Esophagus muscularis mucosa (tissue), 4 donors: ENCODE measurements at regions not wholly inside any gene's neighbourhood (a gene's known extent, or its start where the extent isn't known, plus 50 kb on each side); places are given as distances from the start of the nearest gene placed in this dataset.

Experiments used
- DNase-seq: peaks from one replicate; pipeline ENCODE4 v3.0.0-alpha.2; 2017; ENCODE audit errors: extremely low spot score
- H3K27ac ChIP-seq, 4 donors: fragments of 200-600 bp; sonication (generic); replicated peaks in 1 of 4; 1 replicate in 3 of 4; 2 replicates in 1 of 4; pipeline ENCODE4 v1.5.1; 2016 to 2019; ENCODE audit warnings: mild to moderate bottlenecking in 1 of 4
- H3K27me3 ChIP-seq, 4 donors: fragments of 200-600 bp; sonication (generic); one replicate each; pipeline versions ENCODE4 v1.5.1 to v1.6.0; 2016 to 2019
- H3K36me3 ChIP-seq, 4 donors: fragments of 200-600 bp; sonication (generic); one replicate each; pipeline ENCODE4 v1.5.1; 2016 to 2019
- H3K4me1 ChIP-seq, 4 donors: fragments of 200-600 bp; sonication (generic); one replicate each; pipeline ENCODE4 v1.5.1; 2016 to 2019
- H3K4me3 ChIP-seq, 4 donors: fragments of 200-600 bp; sonication (generic); 1 replicate in 2 of 4; 2 replicates in 2 of 4; pipeline ENCODE4 v1.5.1; 2016 to 2019; ENCODE audit warnings: mild to moderate bottlenecking in 4 of 4, moderate library complexity in 1 of 4
- H3K9me3 ChIP-seq, 4 donors: fragments of 200-600 bp; sonication (generic); 1 replicate in 3 of 4; 2 replicates in 1 of 4; pipeline ENCODE4 v1.5.1; 2016 to 2019
- CTCF ChIP-seq, 3 experiments: fragments of 200-600 bp in 2 of 3; fragments of 450-650 bp in 1 of 3; sonication (generic) in 2 of 3; IDR thresholded peaks; one replicate each; pipeline ENCODE4 v1.5.1; 2017 to 2019; ENCODE audit warnings: antibody characterized with exemption in 3 of 3, mild to moderate bottlenecking in 2 of 3, moderate library complexity in 1 of 3
- EP300 ChIP-seq: sonication (generic); formaldehyde crosslinking; IDR thresholded peaks from one replicate; pipeline ENCODE4 v1.6.1; 2017; ENCODE audit warnings: antibody characterized with exemption
- POLR2A ChIP-seq: fragments of 450-650 bp; IDR thresholded peaks from one replicate; pipeline ENCODE4 v1.6.1; 2017; ENCODE audit warnings: antibody characterized with exemption, moderate library complexity, mild to moderate bottlenecking, low read depth
- POLR2AphosphoS5 ChIP-seq, 2 donors: sonication (generic); formaldehyde crosslinking; IDR thresholded peaks; one replicate each; pipeline ENCODE4 v1.6.1; 2017; ENCODE audit warnings: antibody characterized with exemption in 2 of 2
- WGBS: methylation state at CpG from one replicate; pipeline ENCODE4 v1.1.5; 2018; 5-methylcytosine and 5-hydroxymethylcytosine counted together
- intact Hi-C: fragments of 100-400 bp; cut with DNase I; formaldehyde crosslinking; loops from one replicate; pipeline ENCODE4 v1.15.1; 2023

GRCh38 chr15:38614621-38615020 lies 50.0 kb upstream of the RASGRP1 start:
- Histone ChIP-seq H3K9me3 (no peaks in the 10 kb centered on the region), H3K27me3 (peaks cover 0 to under 1% (median 0%) of the 10 kb centered on the region in 4 donors), H3K4me3 (no peak overlapping the region), H3K27ac (no peak overlapping the region), H3K36me3 (no peaks in the 10 kb centered on the region), H3K4me1 (no peaks in the 10 kb centered on the region)
- intact Hi-C loops = no loop called here
- WGBS = 100% methylated on average over 1 of the region's 1 CpG
- no peak for TF ChIP-seq EP300
- no peak for DNase-seq

GRCh38 chr15:38617831-38618230 lies 53.2 kb upstream of the RASGRP1 start:
- DNase-seq = no peak
- Histone ChIP-seq H3K27me3 (peaks cover 0 to 9% (median 0%) of the 10 kb centered on the region in 4 donors), H3K36me3 (no peaks in the 10 kb centered on the region), H3K4me3 (no peak overlapping the region), H3K9me3 (no peaks in the 10 kb centered on the region), H3K4me1 (no peaks in the 10 kb centered on the region), H3K27ac (no peak overlapping the region)
- intact Hi-C loops = no loop called here
- WGBS = 87% methylated on average over 2 of the region's 2 CpGs
- TF ChIP-seq EP300 (no peak), CTCF (IDR thresholded peaks at IDR 0.05) (no peak), POLR2A (no peak), POLR2AphosphoS5 (IDR thresholded peaks at IDR 0.05) (no peak)

DNA sequence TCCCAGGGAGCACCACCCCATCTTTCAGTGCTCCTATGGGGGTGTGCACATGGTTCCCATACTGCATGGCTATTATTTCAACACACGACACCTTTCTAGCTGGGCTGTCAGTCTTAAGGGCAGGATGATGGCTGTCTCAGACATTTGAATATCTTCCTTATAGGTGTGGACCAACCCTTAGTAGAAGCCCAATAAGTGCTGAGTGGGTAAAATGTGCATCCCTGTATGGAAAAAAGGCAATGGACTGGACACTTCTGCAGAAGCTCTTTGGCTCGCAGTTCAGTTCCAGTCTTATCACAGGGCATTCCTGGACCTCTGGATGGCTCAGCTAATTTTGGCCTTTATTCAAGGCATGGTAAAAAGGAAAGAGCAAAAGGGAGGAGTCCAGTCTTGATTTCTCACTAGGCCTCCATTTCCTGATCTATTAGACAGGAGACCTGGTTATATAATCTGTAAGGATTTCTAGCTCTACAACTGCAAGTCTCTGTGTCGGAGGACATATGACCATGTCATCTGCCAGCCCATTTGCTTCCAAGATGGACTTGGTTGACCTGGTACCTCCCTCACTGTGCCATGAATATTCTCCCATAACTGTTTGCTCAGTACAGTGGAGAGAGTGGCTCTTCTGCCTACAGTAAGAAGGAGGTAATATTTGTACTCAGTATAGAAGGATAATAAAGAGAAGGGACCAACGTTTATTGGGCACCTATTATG lies 53.8 kb upstream of the RASGRP1 start:
- intact Hi-C loops = no loop called here
- 92% methylated on average over 4 of the region's 4 CpGs for WGBS
- TF ChIP-seq EP300 (no peak), POLR2AphosphoS5 (IDR thresholded peaks at IDR 0.05) (no peak), CTCF (IDR thresholded peaks at IDR 0.05) (no peak), POLR2A (no peak)
- H3K4me1 ChIP-seq = no peaks in the 10 kb centered on the region
- H3K4me3 ChIP-seq = no peak overlapping the region
- H3K9me3 ChIP-seq = no peaks in the 10 kb centered on the region
- H3K36me3 ChIP-seq = no peaks in the 10 kb centered on the region
- H3K27me3 ChIP-seq = peaks cover 0 to 9% (median 0%) of the 10 kb centered on the region in 4 donors
- DNase-seq = no peak
- no peak overlapping the region for H3K27ac ChIP-seq

GRCh38 chr15:38620098-38620497 lies 55.5 kb upstream of the RASGRP1 start:
- no peak overlapping the region for H3K27ac ChIP-seq
- WGBS = 89% methylated on average over 2 of the region's 2 CpGs
- no peaks in the 10 kb centered on the region for H3K36me3 ChIP-seq
- H3K4me1 ChIP-seq = no peaks in the 10 kb centered on the region
- H3K4me3 ChIP-seq = no peak overlapping the region
- intact Hi-C loops = no loop called here
- H3K27me3 ChIP-seq = peaks cover 0 to 9% (median 0%) of the 10 kb centered on the region in 4 donors
- TF ChIP-seq POLR2AphosphoS5 (IDR thresholded peaks at IDR 0.05) = no peak
- TF ChIP-seq CTCF (IDR thresholded peaks at IDR 0.05) = no peak
- H3K9me3 ChIP-seq = no peaks in the 10 kb centered on the region
- no peak for DNase-seq

GRCh38 chr15:38620851-38621594 lies 56.4 kb upstream of the RASGRP1 start:
- H3K27ac ChIP-seq = no peak overlapping the region
- intact Hi-C loops = no loop called here
- H3K27me3 ChIP-seq = peaks cover 0 to 9% (median 0%) of the 10 kb centered on the region in 4 donors
- H3K4me3 ChIP-seq = no peak overlapping the region
- peaks cover 0 to under 1% (median 0%) of the 10 kb centered on the region in 4 donors for H3K4me1 ChIP-seq
- 38% methylated on average over 3 of the region's 3 CpGs for WGBS
- DNase-seq = no peak
- H3K36me3 ChIP-seq = no peaks in the 10 kb centered on the region
- no peak for TF ChIP-seq POLR2AphosphoS5 (IDR thresholded peaks at IDR 0.05)
- no peak for TF ChIP-seq POLR2A
- no peak for TF ChIP-seq CTCF (IDR thresholded peaks at IDR 0.05)
- TF ChIP-seq EP300 = no peak
- H3K9me3 ChIP-seq = no peaks in the 10 kb centered on the region
